ENCODE measurements at regions not wholly inside any gene's neighbourhood (a gene's known extent, or its start where the extent isn't known, plus 50 kb on each side); places are given as distances from the start of the nearest gene placed in this dataset.
"Not testable (repeated sequence)": the region's sequence is repeated elsewhere in the genome, so short reads cannot be mapped to it uniquely, and the experiment has no call there.

GRCh38 chr17:53472586-53472985 lies 350.1 kb upstream of the KIF2B start:
- intact Hi-C loops (cut with DNase I), result no loop called here
- no peaks in the 10 kb centered on the region for H3K36me3 ChIP-seq
- no peak for DNase-seq
- H3K4me1 ChIP-seq, result no peaks in the 10 kb centered on the region
- no peak overlapping the region for H3K4me3 ChIP-seq (replicated peaks in 1 of 3)
- TF ChIP-seq CTCF (IDR thresholded peaks at IDR 0.05), result no peak
- no peak for TF ChIP-seq POLR2A (IDR thresholded peaks at IDR 0.05)
- no peaks in the 10 kb centered on the region for H3K27me3 ChIP-seq
- no peaks in the 10 kb centered on the region for H3K9me3 ChIP-seq
- WGBS, 2 donors, result 93 to 94% methylated on average over 1 of the region's 1 CpG
- H3K27ac ChIP-seq, result no peak overlapping the region

- intact Hi-C loops (cut with DNase I), result no loop called here
- Histone ChIP-seq H3K27me3 (no peaks in the 10 kb centered on the region), H3K4me1 (no peaks in the 10 kb centered on the region), H3K4me3 (replicated peaks in 1 of 3) (no peak overlapping the region), H3K9me3 (no peaks in the 10 kb centered on the region), H3K27ac (no peak overlapping the region), H3K36me3 (no peaks in the 10 kb centered on the region)
- DNase-seq, result no peak
- 91 to 93% methylated on average over 7 of the region's 7 CpGs for WGBS, 2 donors
- no peak for TF ChIP-seq CTCF (IDR thresholded peaks at IDR 0.05)
- TF ChIP-seq POLR2A (IDR thresholded peaks at IDR 0.05), result no peak
These were observed 351.2 kb upstream of the KIF2B start for GRCh38 chr17:53471514-53471913.

- no peak for DNase-seq
- Histone ChIP-seq H3K27ac (no peak overlapping the region), H3K4me1 (no peaks in the 10 kb centered on the region), H3K4me3 (replicated peaks in 1 of 3) (no peak overlapping the region), H3K9me3 (no peaks in the 10 kb centered on the region), H3K27me3 (no peaks in the 10 kb centered on the region), H3K36me3 (no peaks in the 10 kb centered on the region)
- no peak for TF ChIP-seq CTCF (IDR thresholded peaks at IDR 0.05)
- TF ChIP-seq POLR2A (IDR thresholded peaks at IDR 0.05), result no peak
- intact Hi-C loops (cut with DNase I), result no loop called here
- WGBS, 2 donors, result 45 to 48% methylated on average over 1 of the region's 1 CpG
These were observed 352.1 kb upstream of the KIF2B start for GRCh38 chr17:53470626-53471025.

GRCh38 chr17:53466733-53467132 lies 356.0 kb upstream of the KIF2B start:
- TF ChIP-seq POLR2A (IDR thresholded peaks at IDR 0.05) (no peak), CTCF (IDR thresholded peaks at IDR 0.05) (no peak)
- H3K36me3 ChIP-seq, result no peaks in the 10 kb centered on the region
- peaks cover 15 to 17% of the 10 kb centered on the region in 2 donors for H3K4me1 ChIP-seq
- DNase-seq, result no peak
- intact Hi-C loops (cut with DNase I), result no loop called here
- no peak overlapping the region for H3K4me3 ChIP-seq (replicated peaks in 1 of 3)
- H3K27me3 ChIP-seq, result no peaks in the 10 kb centered on the region
- H3K9me3 ChIP-seq, result no peaks in the 10 kb centered on the region
- H3K27ac ChIP-seq, result no peak overlapping the region

GRCh38 chr17:53464396-53464795 lies 358.3 kb upstream of the KIF2B start:
- H3K27me3 ChIP-seq; H3K27ac ChIP-seq; H3K36me3 ChIP-seq; H3K9me3 ChIP-seq; intact Hi-C loops (cut with DNase I); H3K4me3 ChIP-seq (replicated peaks in 1 of 3): not testable (repeated sequence)
- DNase-seq, result peak; percentile 81 to 83
- WGBS, 2 donors, result 41 to 49% methylated on average over 8 of the region's 8 CpGs
- H3K4me1 ChIP-seq, result peaks cover 18 to 21% of the 10 kb centered on the region in 2 donors

GRCh38 chr17:53463363-53463762 lies 359.4 kb upstream of the KIF2B start:
- 79 to 80% methylated on average over 2 of the region's 2 CpGs for WGBS, 2 donors
- Histone ChIP-seq H3K27me3 (no peaks in the 10 kb centered on the region), H3K4me3 (replicated peaks in 1 of 3) (no peak overlapping the region), H3K36me3 (no peaks in the 10 kb centered on the region), H3K4me1 (peaks cover 18 to 21% of the 10 kb centered on the region in 2 donors), H3K9me3 (no peaks in the 10 kb centered on the region), H3K27ac (no peak overlapping the region)
- TF ChIP-seq POLR2A (IDR thresholded peaks at IDR 0.05) (no peak), CTCF (IDR thresholded peaks at IDR 0.05) (no peak)
- no peak for DNase-seq
- intact Hi-C loops (cut with DNase I), result no loop called here

Measured in thyroid gland (tissue), 4 donors.